ENCODE measurements at regions not wholly inside any gene's neighbourhood (a gene's known extent, or its start where the extent isn't known, plus 50 kb on each side); places are given as distances from the start of the nearest gene placed in this dataset.

- TF ChIP-seq CTCF (IDR thresholded peaks at IDR 0.05; ENCODE audit: low read depth, low read length) (no peak), EZH2phosphoT487 (IDR thresholded peaks at IDR 0.05; ENCODE audit: low read depth) (no peak)
Measured at GRCh38 chr4:100694467-100694866, 176.6 kb upstream of the EMCN start.
